HG03442 (cell line): ENCODE measurements at regions not wholly inside any gene's neighbourhood (a gene's known extent, or its start where the extent isn't known, plus 50 kb on each side); places are given as distances from the start of the nearest gene placed in this dataset.

ENCODE experiments used
- ATAC-seq: cut with Tn5 transposase; IDR thresholded peaks from one replicate; pipeline ENCODE4 v1.9.1; 2021; ENCODE audit warnings: mild to moderate bottlenecking, moderate library complexity; ENCODE audit not compliant: unreplicated experiment

DNA sequence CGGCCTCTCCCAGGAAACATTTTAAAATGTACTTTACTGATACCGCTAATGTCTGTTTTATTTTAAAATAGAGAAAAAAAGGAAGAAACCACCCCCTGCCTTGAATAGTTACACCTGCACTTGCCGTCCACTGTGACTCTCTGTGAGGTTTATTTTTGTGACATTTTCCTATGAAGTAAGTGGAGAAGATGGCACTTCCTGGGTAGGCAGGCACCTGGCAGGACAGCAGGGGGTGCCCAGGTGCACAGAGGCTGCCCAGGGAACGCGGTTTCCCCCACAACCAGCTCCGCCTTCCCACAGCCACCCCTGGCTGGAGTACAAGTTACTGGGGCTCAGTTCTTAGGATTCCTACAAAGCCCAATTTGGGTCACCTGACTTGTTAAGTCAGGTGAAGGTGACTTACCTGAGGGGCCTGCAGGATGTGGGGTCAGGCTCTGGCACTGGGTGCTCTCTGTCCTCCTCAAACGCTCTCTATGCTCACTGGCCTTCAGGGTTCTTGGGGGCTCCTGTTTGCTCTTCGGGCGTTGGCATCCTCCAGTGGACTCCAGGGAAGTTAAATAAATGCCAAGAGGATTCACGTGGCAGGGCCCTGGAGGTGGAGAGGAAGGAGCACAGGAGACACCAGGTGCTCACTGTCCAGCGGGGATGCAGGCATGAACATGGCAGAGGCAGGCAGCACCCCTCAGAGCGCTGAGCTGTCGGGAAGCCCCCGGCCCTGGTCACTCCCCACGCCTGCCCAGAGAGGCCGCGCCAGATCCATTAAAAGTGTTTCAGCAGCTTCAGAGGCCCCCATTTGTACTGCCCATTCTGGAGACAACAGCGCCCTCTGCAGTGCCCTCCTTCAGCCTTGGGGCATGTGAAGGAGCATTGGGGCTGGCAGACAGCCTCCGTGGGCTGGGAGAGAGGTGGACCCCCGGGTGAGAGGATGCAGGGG, 1021.2 kb downstream of the TBC1D22A start:
- ATAC-seq = no peak

- ATAC-seq = no peak
These were observed 1020.1 kb downstream of the TBC1D22A start for GRCh38 chr22:47782328-47783075.

DNA sequence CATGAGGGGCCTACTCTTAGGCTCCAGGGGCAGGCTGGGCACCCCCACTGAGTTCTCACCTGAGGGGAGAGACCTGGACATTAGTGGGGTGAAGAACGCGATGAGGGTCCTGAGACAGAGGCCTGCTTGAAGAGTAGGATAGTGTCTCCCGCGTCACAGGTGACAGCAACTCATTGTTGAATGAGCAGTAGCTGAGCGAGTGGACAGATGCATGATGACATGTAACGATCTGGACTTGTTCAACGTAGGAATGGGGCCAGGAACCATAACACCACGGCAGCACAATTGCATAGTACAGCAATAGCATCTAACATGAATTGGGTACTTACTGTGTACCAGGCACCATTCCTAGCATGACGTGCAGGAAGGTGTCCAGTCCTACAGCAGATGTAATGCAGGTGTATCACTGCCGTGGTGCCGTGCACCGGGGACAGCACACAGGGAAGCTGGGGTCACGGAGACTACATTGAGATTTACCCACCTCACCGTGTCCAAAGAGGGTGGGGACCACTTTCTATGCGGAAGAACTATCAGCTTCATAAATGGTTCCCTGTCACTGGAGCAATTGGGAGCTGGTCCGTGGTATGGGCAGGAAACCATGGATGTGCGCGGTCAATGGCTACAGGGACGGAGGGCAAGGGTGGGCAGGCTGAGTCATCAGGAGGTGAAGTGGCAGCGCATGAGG, 1019.1 kb downstream of the TBC1D22A start:
- ATAC-seq = no peak

DNA sequence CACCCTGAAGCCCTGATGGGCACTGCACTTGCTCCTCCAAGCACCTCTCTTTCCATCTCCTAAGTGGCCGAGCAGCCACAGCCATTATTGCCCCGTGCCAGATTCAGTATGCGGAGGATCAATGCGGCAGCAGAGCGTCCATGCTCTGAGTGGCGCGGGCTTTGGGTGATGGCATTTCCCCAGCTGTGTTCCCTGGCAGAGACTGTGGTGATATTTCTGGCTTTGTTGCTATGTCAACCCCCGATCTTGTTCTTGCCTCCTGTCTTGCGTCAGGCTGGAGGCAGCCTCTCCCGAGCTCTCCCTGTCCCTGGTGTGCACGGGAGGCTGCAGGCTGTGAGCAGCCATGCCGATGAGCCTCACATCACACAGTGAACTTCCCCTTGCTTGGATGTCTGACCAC, 1018.6 kb downstream of the TBC1D22A start:
- ATAC-seq = no peak

DNA sequence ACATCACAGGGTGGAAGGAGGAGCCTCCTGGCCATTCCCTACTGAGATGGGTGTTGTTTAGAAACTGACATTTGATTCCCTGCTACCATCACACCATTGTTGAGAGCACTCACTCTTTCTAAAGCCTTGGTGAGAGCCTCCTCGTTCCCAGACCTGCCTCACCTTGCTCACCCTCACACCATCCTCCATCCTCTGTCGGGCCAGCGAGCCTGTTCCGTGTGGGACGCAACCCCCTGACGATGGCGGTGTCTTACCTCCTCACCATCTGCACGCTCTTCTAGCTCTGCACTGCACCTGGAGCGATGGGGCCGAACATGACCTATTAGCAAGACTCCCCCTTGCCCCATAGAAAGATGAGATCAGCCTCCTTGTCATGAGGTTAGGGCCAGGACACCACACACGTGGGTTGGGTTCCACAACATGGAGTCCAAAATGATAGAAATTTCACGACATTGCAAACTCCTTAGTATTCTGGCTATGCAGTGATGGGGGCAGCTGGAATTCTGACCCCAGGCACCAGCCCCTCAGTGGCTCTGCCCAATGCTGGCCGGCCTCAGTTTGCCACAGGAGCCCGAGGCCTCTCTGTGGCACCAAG, 1017.9 kb downstream of the TBC1D22A start:
- ATAC-seq = no peak

DNA sequence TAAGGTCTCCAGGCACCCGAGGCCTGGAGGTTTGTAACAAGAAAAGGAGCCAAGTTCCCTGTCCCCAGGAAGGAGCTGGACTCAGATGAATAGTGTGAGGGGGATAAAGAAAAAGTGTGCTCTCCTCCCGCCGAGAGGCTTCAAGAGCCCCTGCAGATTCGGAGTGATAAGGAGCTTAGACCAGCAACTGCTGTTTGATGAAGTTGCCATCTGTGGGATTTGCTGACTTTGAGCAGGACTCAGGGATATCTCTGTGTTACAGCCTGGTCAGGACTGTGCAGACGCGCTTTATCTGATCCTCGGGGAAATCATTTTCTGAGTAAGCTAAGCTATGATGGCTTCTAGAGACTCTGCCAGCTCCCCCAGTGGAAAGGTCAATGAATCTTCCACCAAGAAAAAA, 1017.0 kb downstream of the TBC1D22A start:
- no peak for ATAC-seq

- no peak for ATAC-seq
These were observed 1015.8 kb downstream of the TBC1D22A start for GRCh38 chr22:47778160-47778658.

DNA sequence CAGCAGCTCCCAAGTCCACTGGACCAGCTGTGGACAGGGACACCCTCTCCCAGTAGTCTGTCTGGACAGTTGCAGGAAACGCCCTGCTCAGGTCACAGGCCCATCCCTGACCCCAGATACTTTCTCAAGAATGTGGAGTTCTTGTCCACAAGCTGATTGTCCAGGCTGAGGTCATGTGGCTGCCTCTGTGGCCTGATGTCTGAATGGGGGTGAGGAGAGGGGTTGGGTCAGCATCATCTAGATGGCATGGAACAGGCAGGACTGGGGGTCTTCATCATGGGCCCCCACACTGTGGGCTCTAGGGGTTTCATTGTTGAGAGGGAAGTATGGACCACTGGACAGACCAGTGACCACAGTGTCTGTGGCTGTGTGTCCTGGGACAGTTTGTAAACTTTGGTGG, 1015.0 kb downstream of the TBC1D22A start:
- no peak for ATAC-seq

- ATAC-seq = no peak
These were observed 1013.9 kb downstream of the TBC1D22A start for GRCh38 chr22:47776329-47776728.

- ATAC-seq = no peak
These were observed 1013.2 kb downstream of the TBC1D22A start for GRCh38 chr22:47775686-47776085.

DNA sequence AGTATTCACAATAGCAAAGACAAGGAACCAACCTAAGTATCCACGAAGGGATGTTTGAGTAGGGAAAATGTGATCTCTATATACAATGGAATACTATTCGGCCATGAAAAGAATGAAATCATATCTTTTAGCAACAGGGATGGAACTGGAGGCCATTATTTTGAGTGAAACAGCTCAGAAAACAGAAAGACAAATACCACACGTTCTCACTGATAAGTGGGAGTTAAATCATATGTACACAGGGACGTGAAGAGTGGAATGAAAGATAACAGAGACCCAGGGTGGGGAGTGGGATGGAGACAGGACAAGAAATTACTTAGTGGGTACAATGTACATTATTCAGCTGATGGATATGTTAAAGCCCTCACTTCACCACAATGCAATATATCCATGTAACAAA, 1012.7 kb downstream of the TBC1D22A start:
- ATAC-seq = no peak

DNA sequence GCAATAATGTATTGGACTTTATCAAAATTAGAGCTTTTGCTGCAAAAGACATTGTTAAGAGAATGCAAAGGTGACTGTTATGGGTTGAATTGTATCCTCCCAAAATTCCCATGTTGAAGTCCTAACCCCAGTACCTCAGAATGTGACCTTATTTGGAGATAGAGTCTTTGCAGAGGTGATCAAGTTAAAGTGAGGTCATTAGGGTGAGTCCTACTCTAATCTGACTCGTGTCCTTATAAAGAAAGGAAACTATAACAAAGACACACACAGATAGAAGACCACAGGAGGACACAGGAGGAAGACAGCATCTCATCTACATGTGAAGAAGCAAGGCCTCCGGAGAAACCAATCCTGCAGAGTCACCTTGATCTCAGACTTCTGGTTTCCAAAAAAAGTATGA, 1011.2 kb downstream of the TBC1D22A start:
- ATAC-seq = no peak

GRCh38 chr22:47772864-47773263, 1010.4 kb downstream of the TBC1D22A start:
- no peak for ATAC-seq

DNA sequence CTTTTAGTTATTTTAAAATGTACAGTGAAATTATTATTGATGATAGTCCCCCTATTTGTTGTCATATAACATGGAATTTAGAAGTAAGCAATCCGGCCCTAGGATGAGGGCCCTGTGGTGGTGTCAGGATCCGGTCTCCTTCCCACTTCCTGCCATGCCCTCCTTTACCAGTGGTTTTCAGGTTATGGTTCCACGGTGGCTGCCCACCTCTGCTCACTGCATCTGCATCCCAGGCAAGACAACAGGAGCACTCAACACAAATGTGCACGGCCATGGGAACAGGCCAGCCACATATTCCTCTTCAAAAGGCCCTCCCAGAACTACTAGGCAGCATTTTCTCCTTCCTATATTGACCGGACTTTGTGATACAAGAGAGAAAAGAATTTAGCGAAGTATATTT, 1007.2 kb downstream of the TBC1D22A start:
- ATAC-seq = no peak

DNA sequence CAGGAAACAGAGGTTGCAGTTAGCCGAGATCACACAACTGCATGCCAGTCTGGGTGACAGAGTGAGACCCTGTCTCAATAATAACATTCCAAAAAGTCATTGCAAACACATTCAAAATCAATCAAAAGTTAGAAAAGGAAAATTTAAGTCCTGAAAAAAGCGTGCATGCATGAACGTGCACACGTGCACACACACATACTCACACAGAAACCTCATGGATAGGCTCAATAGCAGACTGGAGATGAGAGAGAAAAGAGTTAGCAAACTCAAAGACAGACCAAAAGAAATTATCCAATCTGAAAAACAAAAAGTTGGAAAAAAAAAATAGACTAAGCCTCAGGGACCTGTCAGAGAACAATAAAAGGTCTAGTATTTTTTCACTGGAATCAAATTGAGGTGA, 1005.6 kb downstream of the TBC1D22A start:
- no peak for ATAC-seq

DNA sequence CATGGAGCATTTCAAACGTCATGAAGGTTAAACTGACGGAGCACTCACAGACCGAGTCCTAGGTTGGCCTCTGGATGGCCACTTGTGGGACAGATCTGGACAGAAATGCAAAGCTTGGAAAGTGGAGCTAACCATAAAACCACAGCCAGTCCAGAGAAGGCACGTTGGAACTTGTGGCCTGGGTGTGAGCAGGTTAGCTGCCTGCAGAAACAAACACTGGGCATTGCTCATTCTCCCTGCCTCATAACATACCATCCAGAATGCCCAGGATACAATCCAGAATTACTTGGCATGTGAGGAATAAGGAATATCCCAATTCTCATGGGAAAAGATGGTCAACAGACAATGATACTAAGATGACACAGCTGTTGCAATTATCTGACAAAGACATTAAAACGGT, 1005.0 kb downstream of the TBC1D22A start:
- ATAC-seq = no peak

GRCh38 chr22:47765757-47766156, 1003.3 kb downstream of the TBC1D22A start:
- ATAC-seq = no peak

GRCh38 chr22:47762141-47762540, 999.7 kb downstream of the TBC1D22A start:
- ATAC-seq = no peak

DNA sequence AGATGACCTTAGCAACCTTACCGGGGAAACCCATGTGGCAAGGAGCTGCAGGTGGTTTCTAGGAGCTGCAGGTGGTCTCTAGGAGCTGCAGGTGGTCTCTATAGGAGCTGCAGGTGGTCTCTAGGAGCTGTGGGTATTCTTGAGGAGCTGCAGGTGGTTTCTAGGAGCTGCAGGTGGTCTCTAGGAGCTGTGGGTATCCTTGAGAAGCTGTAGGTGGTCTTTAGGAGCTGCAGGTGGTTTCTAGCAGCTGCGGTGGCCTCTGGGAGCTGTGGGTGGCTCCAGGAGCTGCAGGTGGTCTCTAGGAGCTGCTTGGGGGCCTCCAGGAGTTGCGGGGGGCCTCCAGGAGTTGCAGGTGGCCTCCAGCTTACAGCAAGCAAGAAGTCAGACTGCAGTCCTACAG, 997.5 kb downstream of the TBC1D22A start:
- no peak for ATAC-seq

DNA sequence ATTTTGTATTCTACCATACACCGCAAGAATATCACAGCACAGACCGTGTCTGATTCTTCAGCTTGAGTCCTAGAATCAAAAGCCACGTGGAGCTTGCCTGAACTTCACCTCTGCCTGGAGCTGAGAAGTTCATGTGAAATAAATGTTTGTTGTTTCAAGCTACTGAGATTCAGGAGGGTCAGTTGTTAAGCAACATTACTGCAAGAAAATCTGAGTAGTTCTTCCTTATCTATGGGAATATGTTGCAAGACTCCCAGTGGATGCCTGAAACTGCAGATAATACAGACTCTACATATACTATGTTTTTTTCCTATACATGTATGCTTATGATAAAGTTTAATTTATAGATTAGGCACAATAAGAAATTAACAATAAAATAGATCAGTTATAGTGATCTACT, 995.3 kb downstream of the TBC1D22A start:
- no peak for ATAC-seq

DNA sequence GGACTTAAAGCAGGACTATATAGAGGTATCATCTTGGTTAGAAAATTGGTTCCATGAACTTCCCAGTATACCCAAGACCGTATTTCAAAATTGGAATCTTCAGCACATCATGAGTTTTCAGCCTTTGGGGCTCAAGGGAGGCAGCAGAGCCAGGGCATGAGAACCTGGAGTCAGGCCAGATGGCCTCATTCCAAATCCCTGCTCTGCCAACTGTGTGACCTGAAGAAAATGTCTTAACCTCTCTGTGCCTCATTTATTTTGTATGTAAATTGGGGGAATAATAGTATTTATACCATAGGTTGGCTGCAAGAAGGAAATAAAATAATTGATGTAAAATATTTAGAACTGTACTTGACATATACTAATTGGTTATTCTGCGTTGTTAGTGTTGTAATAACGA, 987.6 kb downstream of the TBC1D22A start:
- no peak for ATAC-seq
